GM20000 (cell line): ENCODE measurements at regions not wholly inside any gene's neighbourhood (a gene's known extent, or its start where the extent isn't known, plus 50 kb on each side); places are given as distances from the start of the nearest gene placed in this dataset.

ENCODE experiments used
- DNase-seq: peaks from one replicate; pipeline ENCODE4 v3.0.0; 2012; ENCODE audit warnings: low spot score
- TF ChIP-seq, protein P1 (sequence below): IDR thresholded peaks from 2 replicates; pipeline ENCODE4 v1.5.1; 2012; ENCODE audit warnings: mild to moderate bottlenecking, control low read depth; ENCODE audit errors: extremely low read depth, missing control alignments

DNA sequence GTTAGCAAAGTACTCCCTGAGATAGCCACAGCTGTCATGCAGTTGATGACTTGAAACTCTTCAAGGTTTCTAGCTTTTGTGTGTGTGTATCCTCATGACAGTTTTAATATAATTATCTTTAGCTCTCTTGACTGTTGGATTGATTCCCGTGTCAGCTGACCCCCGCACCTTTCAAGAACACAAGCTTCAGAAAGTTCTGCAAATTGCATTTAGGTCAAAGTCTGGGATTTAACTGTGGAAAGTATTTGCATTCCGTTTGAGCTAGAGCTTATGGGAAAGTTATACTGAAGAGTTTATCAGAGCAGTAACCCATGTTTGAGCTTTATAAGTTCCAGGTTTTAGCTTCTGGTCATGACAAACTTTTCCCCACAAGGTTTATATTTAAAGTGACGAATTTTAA is 380.1 kb upstream of the CHRM3 start:
- TF ChIP-seq, protein P1, sequence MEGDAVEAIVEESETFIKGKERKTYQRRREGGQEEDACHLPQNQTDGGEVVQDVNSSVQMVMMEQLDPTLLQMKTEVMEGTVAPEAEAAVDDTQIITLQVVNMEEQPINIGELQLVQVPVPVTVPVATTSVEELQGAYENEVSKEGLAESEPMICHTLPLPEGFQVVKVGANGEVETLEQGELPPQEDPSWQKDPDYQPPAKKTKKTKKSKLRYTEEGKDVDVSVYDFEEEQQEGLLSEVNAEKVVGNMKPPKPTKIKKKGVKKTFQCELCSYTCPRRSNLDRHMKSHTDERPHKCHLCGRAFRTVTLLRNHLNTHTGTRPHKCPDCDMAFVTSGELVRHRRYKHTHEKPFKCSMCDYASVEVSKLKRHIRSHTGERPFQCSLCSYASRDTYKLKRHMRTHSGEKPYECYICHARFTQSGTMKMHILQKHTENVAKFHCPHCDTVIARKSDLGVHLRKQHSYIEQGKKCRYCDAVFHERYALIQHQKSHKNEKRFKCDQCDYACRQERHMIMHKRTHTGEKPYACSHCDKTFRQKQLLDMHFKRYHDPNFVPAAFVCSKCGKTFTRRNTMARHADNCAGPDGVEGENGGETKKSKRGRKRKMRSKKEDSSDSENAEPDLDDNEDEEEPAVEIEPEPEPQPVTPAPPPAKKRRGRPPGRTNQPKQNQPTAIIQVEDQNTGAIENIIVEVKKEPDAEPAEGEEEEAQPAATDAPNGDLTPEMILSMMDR, result no peak
- DNase-seq, result no peak

DNA sequence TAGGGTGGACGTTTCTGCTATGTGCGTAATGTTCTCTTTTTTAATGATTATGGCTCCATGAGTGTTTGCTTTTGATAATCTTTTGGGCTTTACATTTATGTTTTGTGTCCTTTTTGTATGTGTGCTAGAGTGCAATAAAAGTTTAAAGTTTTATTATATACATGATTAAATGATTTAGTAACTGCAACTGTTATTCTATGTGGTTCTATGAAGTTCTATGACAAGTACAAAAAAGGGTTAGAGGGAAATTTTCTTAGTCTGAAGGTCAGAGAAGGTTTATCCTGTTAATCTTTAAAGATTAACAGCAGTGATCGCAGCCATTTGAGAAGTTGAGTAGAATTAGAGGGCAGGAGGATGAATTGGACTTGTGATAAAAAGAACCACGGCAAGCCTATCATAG is 386.4 kb upstream of the CHRM3 start:
- TF ChIP-seq, protein P1, result no peak
- DNase-seq, result no peak

DNA sequence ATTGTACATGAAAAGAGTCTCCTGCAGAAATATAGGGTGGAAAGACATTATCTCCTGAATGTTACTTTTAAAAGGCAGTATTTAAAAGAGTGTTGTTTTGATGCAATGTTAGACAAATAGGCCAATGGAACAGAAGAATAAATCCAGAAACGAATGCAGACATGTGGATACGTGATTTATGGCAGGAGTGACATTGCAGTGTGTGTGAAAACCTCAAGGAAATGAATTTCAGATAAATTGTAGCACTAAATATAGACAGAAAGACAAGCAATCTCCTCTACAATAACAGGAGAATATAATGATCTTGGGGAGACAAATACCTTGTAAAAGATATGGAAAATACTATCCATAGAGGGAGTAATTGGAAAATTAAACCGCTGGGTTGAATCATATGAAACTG is 387.8 kb upstream of the CHRM3 start:
- TF ChIP-seq, protein P1, result no peak
- DNase-seq, result no peak

DNA sequence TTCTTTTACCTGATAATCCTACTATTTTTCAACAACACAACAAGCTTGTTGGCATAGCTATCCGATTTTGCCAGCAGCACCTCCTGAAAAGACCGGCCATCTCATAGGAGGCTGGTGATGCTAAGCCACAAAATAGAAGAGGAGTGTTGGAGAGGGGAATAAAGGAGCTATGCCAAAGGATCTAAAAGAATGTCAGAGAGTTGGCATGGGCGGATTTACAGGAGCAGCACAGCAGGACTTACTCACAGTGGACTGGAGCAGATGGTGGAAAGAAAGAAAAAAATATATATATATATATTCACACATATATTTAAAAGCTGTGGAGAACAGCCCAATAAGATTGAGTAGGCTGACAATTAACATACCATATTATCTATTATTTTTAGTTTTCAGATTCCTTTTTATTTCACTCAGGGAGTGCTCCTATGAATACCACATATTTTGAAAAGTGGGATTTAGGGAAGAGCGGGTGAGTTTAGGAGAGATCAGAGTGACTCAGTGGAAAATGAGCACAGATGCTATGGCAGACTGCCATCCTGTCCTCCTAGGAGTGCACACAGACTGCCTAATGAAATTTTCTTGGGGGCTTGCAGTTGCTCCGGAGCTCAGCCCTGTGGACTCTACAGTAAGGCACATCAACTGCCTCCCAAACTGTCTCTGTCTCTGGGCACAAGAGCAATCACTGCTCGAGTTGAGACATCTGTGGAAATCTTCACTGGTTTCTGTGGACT is 394.4 kb upstream of the CHRM3 start:
- TF ChIP-seq, protein P1, result no peak
- no peak for DNase-seq

DNA sequence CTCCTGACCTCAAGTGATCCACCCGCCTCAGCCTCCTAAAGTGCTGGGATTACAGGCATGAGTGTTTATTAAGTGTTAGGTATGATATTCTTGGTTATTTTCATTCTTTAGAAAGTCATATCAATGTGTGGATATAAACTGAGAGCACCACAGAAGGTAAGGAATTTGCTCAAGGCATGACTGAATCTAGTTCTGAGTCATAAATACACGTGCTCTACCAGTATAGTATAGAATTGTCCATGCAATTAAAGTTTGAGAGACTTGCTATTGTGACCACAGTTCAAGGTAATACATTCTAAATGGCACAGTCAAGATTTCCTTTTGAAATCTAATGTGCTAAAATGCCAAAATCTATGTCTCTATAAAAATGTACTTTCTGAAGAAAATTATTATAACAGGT is 401.1 kb upstream of the CHRM3 start:
- no peak for DNase-seq
- TF ChIP-seq, protein P1, result no peak

DNA sequence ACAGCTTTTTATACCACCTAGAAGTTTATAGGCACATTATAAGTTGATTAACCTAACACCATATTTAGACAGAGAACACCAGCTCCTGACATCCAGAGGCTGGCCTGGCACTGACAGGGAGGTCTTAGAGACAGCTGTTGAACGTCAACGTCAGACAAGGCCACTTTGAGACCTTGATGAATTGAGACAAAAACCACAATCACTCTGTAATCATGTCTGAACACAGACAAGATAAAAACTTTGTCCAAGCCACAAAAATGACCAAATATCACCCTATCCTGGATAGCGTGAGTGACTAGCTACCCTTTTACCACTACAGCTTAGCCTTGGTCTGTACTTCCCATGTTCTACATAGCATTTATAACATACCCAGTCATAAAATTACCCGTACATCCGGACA is 403.6 kb upstream of the CHRM3 start:
- TF ChIP-seq, protein P1, result no peak
- DNase-seq, result no peak

DNA sequence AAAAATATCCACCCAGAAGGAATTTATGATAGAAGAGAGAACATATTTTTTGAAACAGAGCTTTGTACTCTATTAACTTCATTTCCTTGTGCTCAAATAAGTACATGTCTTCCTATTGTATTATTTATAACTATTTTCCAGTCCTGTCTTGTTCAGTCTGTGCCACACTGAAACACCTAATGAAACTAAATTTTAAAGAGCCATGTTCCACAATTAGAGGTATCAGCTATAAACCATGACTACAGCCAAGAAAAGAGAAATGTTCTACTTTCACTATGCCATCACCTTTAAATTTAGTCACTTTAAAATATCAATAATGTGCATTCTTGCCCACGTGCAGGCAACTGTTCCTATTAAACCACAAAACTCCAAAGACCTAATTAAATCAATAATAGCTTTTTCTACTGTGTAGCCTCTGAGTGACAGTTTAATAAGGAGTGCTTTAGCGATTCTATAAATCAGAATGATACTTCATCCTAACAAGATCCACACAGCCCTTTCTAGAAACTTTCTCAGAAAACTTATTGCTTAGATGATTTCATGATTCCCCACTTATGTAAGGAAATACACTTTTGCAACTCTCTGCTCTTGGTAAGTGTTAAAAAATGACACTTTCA is 404.9 kb upstream of the CHRM3 start:
- no peak for DNase-seq
- TF ChIP-seq, protein P1, result no peak
